H9 (cell line): ENCODE measurements at regions not wholly inside any gene's neighbourhood (a gene's known extent, or its start where the extent isn't known, plus 50 kb on each side); places are given as distances from the start of the nearest gene placed in this dataset.

Source experiments
- DNase-seq: peaks from one replicate; pipeline ENCODE4 v3.0.0-alpha.2; 2017
- H2AFZ ChIP-seq: one replicate; pipeline ENCODE4 v1.6.1; 2013; ENCODE audit warnings: mild to moderate bottlenecking, low read length, control low read depth, moderate library complexity
- H2AK5ac ChIP-seq: 2 replicates; pipeline ENCODE4 v1.6.1; 2013; ENCODE audit warnings: low read length, control low read depth, mixed read lengths; ENCODE audit not compliant: insufficient read length
- H2BK120ac ChIP-seq: one replicate; pipeline ENCODE4 v1.6.1; 2013; ENCODE audit warnings: low read depth, mild to moderate bottlenecking, low read length, control low read depth, inconsistent platforms; ENCODE audit not compliant: poor library complexity, severe bottlenecking
- H2BK12ac ChIP-seq: 2 replicates; pipeline ENCODE4 v1.6.1; 2013; ENCODE audit warnings: low read length, control low read depth, mixed read lengths, low read depth; ENCODE audit not compliant: insufficient read length
- H2BK15ac ChIP-seq: 2 replicates; pipeline ENCODE4 v1.6.1; 2013; ENCODE audit warnings: low read depth, low read length, control low read depth
- H2BK20ac ChIP-seq: one replicate; pipeline ENCODE4 v1.6.1; 2013; ENCODE audit warnings: low read depth, mild to moderate bottlenecking, low read length, control low read depth, inconsistent platforms; ENCODE audit not compliant: poor library complexity, severe bottlenecking
- H2BK5ac ChIP-seq: 2 replicates; pipeline ENCODE4 v1.6.1; 2013; ENCODE audit warnings: low read length, control low read depth, mixed read lengths; ENCODE audit not compliant: insufficient read length
- H3K14ac ChIP-seq: 2 replicates; pipeline ENCODE4 v1.6.1; 2013; ENCODE audit warnings: low read length, control low read depth; ENCODE audit not compliant: insufficient read depth
- H3K18ac ChIP-seq: 2 replicates; pipeline ENCODE4 v1.6.1; 2013; ENCODE audit warnings: low read depth, mild to moderate bottlenecking, mixed read lengths, low read length, control low read depth; ENCODE audit not compliant: insufficient read length
- H3K23ac ChIP-seq: 2 replicates; pipeline ENCODE4 v1.6.1; 2013; ENCODE audit warnings: low read length, control low read depth, mixed read lengths, low read depth; ENCODE audit not compliant: insufficient read length
- H3K23me2 ChIP-seq: 2 replicates; pipeline ENCODE4 v1.6.1; 2013; ENCODE audit warnings: low read depth, mild to moderate bottlenecking, mixed read lengths, low read length, control low read depth; ENCODE audit not compliant: insufficient read length, poor library complexity, severe bottlenecking
- H3K27ac ChIP-seq: 2 replicates; pipeline ENCODE4 v1.5.1; 2013; ENCODE audit warnings: low read length, control low read depth, mixed read lengths, low read depth; ENCODE audit not compliant: insufficient read length
- H3K27me3 ChIP-seq: 2 replicates; pipeline ENCODE4 v1.6.1; 2013; ENCODE audit warnings: low read length, control low read depth, inconsistent platforms; ENCODE audit not compliant: insufficient read depth
- H3K4ac ChIP-seq: 2 replicates; pipeline ENCODE4 v1.6.1; 2013; ENCODE audit warnings: low read depth, mild to moderate bottlenecking, control low read depth, inconsistent platforms, low read length, moderate library complexity
- H3K4me1 ChIP-seq: 2 replicates; pipeline ENCODE4 v1.6.1; 2013; ENCODE audit warnings: low read length, control low read depth, inconsistent platforms; ENCODE audit not compliant: insufficient read depth
- H3K4me2 ChIP-seq: 2 replicates; pipeline ENCODE4 v1.6.1; 2013; ENCODE audit warnings: low read length, control low read depth, mixed read lengths; ENCODE audit not compliant: insufficient read length, insufficient read depth
- H3K56ac ChIP-seq: 2 replicates; pipeline ENCODE4 v1.6.1; 2013; ENCODE audit warnings: low read depth, mild to moderate bottlenecking, mixed read lengths, low read length, control low read depth; ENCODE audit not compliant: insufficient read length
- H3K79me1 ChIP-seq: 2 replicates; pipeline ENCODE4 v1.6.1; 2013; ENCODE audit warnings: low read depth, mild to moderate bottlenecking, moderate library complexity, low read length, control low read depth, inconsistent platforms; ENCODE audit not compliant: insufficient read depth, poor library complexity, severe bottlenecking
- H3K79me2 ChIP-seq: 2 replicates; pipeline ENCODE4 v1.6.1; 2013; ENCODE audit warnings: low read length, control low read depth, inconsistent platforms; ENCODE audit not compliant: insufficient read depth
- H3K9ac ChIP-seq: 2 replicates; pipeline ENCODE4 v1.6.1; 2013; ENCODE audit warnings: low read length, control low read depth, mixed read lengths; ENCODE audit not compliant: insufficient read length; ENCODE audit errors: extremely low read depth
- H3K9me3 ChIP-seq: one replicate; pipeline ENCODE4 v1.6.1; 2013; ENCODE audit warnings: low read depth, low read length, inconsistent platforms; ENCODE audit not compliant: control insufficient read depth
- H3T11ph ChIP-seq: one replicate; pipeline ENCODE4 v1.6.1; 2013; ENCODE audit warnings: mild to moderate bottlenecking, low read length, control low read depth, inconsistent platforms
- H4K20me1 ChIP-seq: one replicate; pipeline ENCODE4 v1.6.1; 2013; ENCODE audit not compliant: control insufficient read depth, insufficient read length, insufficient read depth
- H4K5ac ChIP-seq: 2 replicates; pipeline ENCODE4 v1.6.1; 2013; ENCODE audit warnings: low read depth, mild to moderate bottlenecking, mixed read lengths, low read length, control low read depth; ENCODE audit not compliant: insufficient read length
- H4K8ac ChIP-seq: replicated peaks from 2 replicates; pipeline ENCODE4 v1.6.1; 2013; ENCODE audit warnings: low read length, control low read depth, mixed read lengths, low read depth; ENCODE audit not compliant: insufficient read length
- H4K91ac ChIP-seq: 2 replicates; pipeline ENCODE4 v1.6.1; 2013; ENCODE audit warnings: low read depth, mild to moderate bottlenecking, moderate library complexity, mixed read lengths, low read length, control low read depth; ENCODE audit not compliant: insufficient read length
- H3K27ac Mint-ChIP-seq, 3 experiments: 2 replicates in 2 of 3; 3 replicates in 1 of 3; pipeline ENCODE4 v1.8.0; 2020 to 2021; ENCODE audit warnings: mixed read lengths in 3 of 3, mild to moderate bottlenecking in 1 of 3, moderate library complexity in 1 of 3
- H3K27me3 Mint-ChIP-seq: 2 replicates; pipeline ENCODE4 v1.8.0; 2021; ENCODE audit warnings: low read depth, mild to moderate bottlenecking, moderate library complexity, mixed read lengths
- H3K36me3 Mint-ChIP-seq, 3 experiments: 2 replicates in 2 of 3; 3 replicates in 1 of 3; pipeline ENCODE4 v1.8.0; 2020 to 2021; ENCODE audit warnings: low read depth in 3 of 3, mixed read lengths in 3 of 3; ENCODE audit not compliant: insufficient read depth in 1 of 3
- H3K4me1 Mint-ChIP-seq, 2 experiments: 2 replicates each; pipeline ENCODE4 v1.8.0; 2020; ENCODE audit warnings: mixed read lengths in 2 of 2
- H3K4me3 Mint-ChIP-seq, 2 experiments: 2 replicates in 1 of 2; 3 replicates in 1 of 2; pipeline ENCODE4 v1.8.0; 2020 to 2021; ENCODE audit warnings: mild to moderate bottlenecking in 2 of 2, mixed read lengths in 2 of 2, moderate library complexity in 1 of 2
- H3K9me3 Mint-ChIP-seq, 2 experiments: 2 replicates in 1 of 2; 3 replicates in 1 of 2; pipeline ENCODE4 v1.8.0; 2020; ENCODE audit warnings: mild to moderate bottlenecking in 2 of 2, mixed read lengths in 2 of 2, moderate library complexity in 1 of 2
- CTCF ChIP-seq: fragments of 200-600 bp; sonication (generic); conservative IDR thresholded peaks from 3 replicates; pipeline ENCODE4 v1.8.0; 2021; ENCODE audit warnings: antibody characterized with exemption, mild to moderate bottlenecking
- WGBS: extraction: QIAGEN DNeasy Blood & Tissue Kit; methylation state at CpG from one replicate; pipeline ENCODE4 v1.1.7; 2013; ENCODE audit warnings: missing lambda C conversion rate, low lambda C conversion rate, mixed read lengths; ENCODE audit not compliant: insufficient read length; ENCODE audit errors: extremely low coverage; 5-methylcytosine and 5-hydroxymethylcytosine counted together

GRCh38 chr6:149201068-149201655, 116.3 kb upstream of the TAB2 start:
- no peaks in the 10 kb centered on the region; a peak in 1 of 7 replicates for H3K36me3 Mint-ChIP-seq
- H3K27ac Mint-ChIP-seq = no peak overlapping the region; a peak in 3 of 7 replicates
- H3K27ac ChIP-seq = no peak overlapping the region
- no peak overlapping the region for H2BK20ac ChIP-seq
- H3K14ac ChIP-seq = no peak overlapping the region
- no peak for TF ChIP-seq CTCF
- H3K4me1 ChIP-seq = no peaks in the 10 kb centered on the region
- no peak for DNase-seq
- H3K79me2 ChIP-seq = no peaks in the 10 kb centered on the region
- no peaks in the 10 kb centered on the region for H4K20me1 ChIP-seq
- H2BK5ac ChIP-seq = no peak overlapping the region
- H3K9me3 Mint-ChIP-seq = peaks cover 0 to 7% of the 10 kb centered on the region in 2 experiments; a peak in 2 of 5 replicates
- H4K8ac ChIP-seq = no peak overlapping the region
- no CpG with 5 or more reads among the region's 7 CpGs for WGBS
- H4K5ac ChIP-seq = no peak overlapping the region
- no peaks in the 10 kb centered on the region for H3K27me3 Mint-ChIP-seq
- no peak overlapping the region for H3K23ac ChIP-seq
- H2BK12ac ChIP-seq = no peak overlapping the region
- H2BK15ac ChIP-seq = no peak overlapping the region
- no peak overlapping the region for H2AFZ ChIP-seq
- no peak overlapping the region for H3T11ph ChIP-seq
- no peaks in the 10 kb centered on the region for H3K23me2 ChIP-seq
- no peaks in the 10 kb centered on the region for H3K27me3 ChIP-seq
- H3K9ac ChIP-seq = no peak overlapping the region
- H3K4ac ChIP-seq = no peak overlapping the region
- no peak overlapping the region for H4K91ac ChIP-seq
- H3K56ac ChIP-seq = no peak overlapping the region
- no peak overlapping the region for H3K18ac ChIP-seq
- H3K79me1 ChIP-seq = no peaks in the 10 kb centered on the region
- no peaks in the 10 kb centered on the region for H3K9me3 ChIP-seq
- no peak overlapping the region for H2BK120ac ChIP-seq
- H3K4me2 ChIP-seq = no peak overlapping the region
- H3K4me1 Mint-ChIP-seq = peaks cover 21 to 24% of the 10 kb centered on the region in 2 experiments
- H3K4me3 Mint-ChIP-seq = no peak overlapping the region
- no peak overlapping the region for H2AK5ac ChIP-seq
